PFSK-1 (cell line): ENCODE measurements at regions not wholly inside any gene's neighbourhood (a gene's known extent, or its start where the extent isn't known, plus 50 kb on each side); places are given as distances from the start of the nearest gene placed in this dataset.

Experiments
- FOXP2 ChIP-seq: optimal IDR thresholded peaks from 2 replicates; pipeline ENCODE3; 2011; ENCODE audit warnings: borderline replicate concordance, control low read depth, inconsistent platforms; ENCODE audit not compliant: insufficient read depth; ENCODE audit errors: extremely low read length, extremely low read depth
- POLR2AphosphoS5 ChIP-seq: IDR thresholded peaks from 2 replicates; pipeline ENCODE4 v1.6.1; 2012; ENCODE audit warnings: low read depth, mild to moderate bottlenecking, control low read depth, low read length, moderate library complexity
- REST ChIP-seq, 2 experiments: IDR thresholded peaks; 2 replicates each; pipeline versions ENCODE4 v1.6.1 to v1.8.0; 2011 to 2012; ENCODE audit warnings: low read depth in 2 of 2, low read length in 2 of 2, control low read depth in 1 of 2, inconsistent platforms in 1 of 2, mild to moderate bottlenecking in 1 of 2, moderate library complexity in 1 of 2; ENCODE audit not compliant: insufficient read depth in 1 of 2
- TAF1 ChIP-seq: IDR thresholded peaks from 2 replicates; pipeline ENCODE4 v1.6.1; 2012; ENCODE audit warnings: low read length, control low read depth, borderline replicate concordance; ENCODE audit not compliant: insufficient read depth

- TF ChIP-seq POLR2AphosphoS5 (no peak), TAF1 (no peak), REST (IDR thresholded peaks at IDR 0.05; ENCODE audit: insufficient read depth in 1 of 2, low read depth in 2 of 2, low read length in 2 of 2) (no peak), FOXP2 (no peak)
These were observed 316.8 kb downstream of the LPIN1 start for GRCh38 chr2:12063210-12063609.
